NT2/D1 (cell line): ENCODE measurements at regions not wholly inside any gene's neighbourhood (a gene's known extent, or its start where the extent isn't known, plus 50 kb on each side); places are given as distances from the start of the nearest gene placed in this dataset.

Source experiments
- DNase-seq: peaks from one replicate; pipeline ENCODE4 v3.0.0-alpha.2; 2011; ENCODE audit warnings: low read depth, low spot score
- H3K27me3 ChIP-seq: 2 replicates; pipeline ENCODE4 v1.6.0; 2011; ENCODE audit warnings: mild to moderate bottlenecking; ENCODE audit not compliant: insufficient read length, insufficient read depth
- H3K36me3 ChIP-seq: 2 replicates; pipeline ENCODE4 v1.6.1; 2011; ENCODE audit warnings: mild to moderate bottlenecking, low read length, mixed read lengths; ENCODE audit not compliant: insufficient read depth, insufficient read length
- H3K4me1 ChIP-seq: 2 replicates; pipeline ENCODE4 v1.5.1; 2011; ENCODE audit not compliant: insufficient read depth, insufficient read length
- H3K4me3 ChIP-seq: 2 replicates; pipeline ENCODE4 v1.5.1; 2011; ENCODE audit warnings: low read depth; ENCODE audit not compliant: insufficient read length
- H3K9ac ChIP-seq: 2 replicates; pipeline ENCODE4 v1.6.0; 2011; ENCODE audit warnings: low read depth; ENCODE audit not compliant: insufficient read length
- H3K9me3 ChIP-seq: 2 replicates; pipeline ENCODE4 v1.5.1; 2011; ENCODE audit warnings: mild to moderate bottlenecking, low read length; ENCODE audit not compliant: insufficient read depth
- SUZ12 ChIP-seq: IDR thresholded peaks from 2 replicates; pipeline ENCODE4 v1.6.1; 2011; ENCODE audit not compliant: insufficient read length, insufficient read depth; ENCODE audit errors: extremely low read depth
- YY1 ChIP-seq: IDR thresholded peaks from 2 replicates; pipeline ENCODE4 v1.6.1; 2011; ENCODE audit not compliant: insufficient read length, insufficient read depth
- ZNF274 ChIP-seq: IDR thresholded peaks from 2 replicates; pipeline ENCODE4 v1.6.1; 2011; ENCODE audit warnings: mild to moderate bottlenecking, low read depth, low read length

GRCh38 chr7:113402482-113402881, 284.1 kb upstream of the SMIM30 start:
- no peak for TF ChIP-seq YY1
- TF ChIP-seq ZNF274 = no peak
- no peak for TF ChIP-seq SUZ12
- H3K4me3 ChIP-seq = no peak overlapping the region

GRCh38 chr7:113402005-113402404, 283.7 kb upstream of the SMIM30 start:
- H3K4me1 ChIP-seq = no peaks in the 10 kb centered on the region
- no peak for DNase-seq
- H3K36me3 ChIP-seq = no peaks in the 10 kb centered on the region
- TF ChIP-seq SUZ12 = no peak
- no peak for TF ChIP-seq YY1
- TF ChIP-seq ZNF274 = no peak
- no peak overlapping the region for H3K4me3 ChIP-seq
- no peaks in the 10 kb centered on the region for H3K27me3 ChIP-seq
- no peak overlapping the region for H3K9ac ChIP-seq
- no peaks in the 10 kb centered on the region for H3K9me3 ChIP-seq

More at GRCh38 chr7:113402482-113402881, 284.1 kb upstream of the SMIM30 start:
- DNase-seq = no peak
- no peaks in the 10 kb centered on the region for H3K36me3 ChIP-seq
- no peaks in the 10 kb centered on the region for H3K27me3 ChIP-seq
- no peaks in the 10 kb centered on the region for H3K4me1 ChIP-seq
- no peaks in the 10 kb centered on the region for H3K9me3 ChIP-seq
- no peak overlapping the region for H3K9ac ChIP-seq

- Histone ChIP-seq H3K27me3 (no peaks in the 10 kb centered on the region), H3K36me3 (no peaks in the 10 kb centered on the region), H3K4me3 (no peak overlapping the region), H3K9ac (no peak overlapping the region), H3K4me1 (no peaks in the 10 kb centered on the region), H3K9me3 (no peaks in the 10 kb centered on the region; the same call in 1 of the 2 replicates)
- no peak for TF ChIP-seq YY1
- no peak for TF ChIP-seq ZNF274
- TF ChIP-seq SUZ12 = no peak
- DNase-seq = peak; percentile 13
Measured at GRCh38 chr7:113394856-113395255, 276.5 kb upstream of the SMIM30 start.

- no peak for DNase-seq
Measured at GRCh38 chr7:113392841-113393540, 274.6 kb upstream of the SMIM30 start.

GRCh38 chr7:113392421-113392820, 274.1 kb upstream of the SMIM30 start:
- Histone ChIP-seq H3K9ac (no peak overlapping the region), H3K9me3 (no peaks in the 10 kb centered on the region; the same call in 1 of the 2 replicates), H3K27me3 (no peaks in the 10 kb centered on the region), H3K4me3 (no peak overlapping the region), H3K36me3 (no peaks in the 10 kb centered on the region), H3K4me1 (no peaks in the 10 kb centered on the region)
- DNase-seq = no peak
- TF ChIP-seq YY1 (no peak), SUZ12 (no peak), ZNF274 (no peak)

More at GRCh38 chr7:113392841-113393540, 274.6 kb upstream of the SMIM30 start:
- no peaks in the 10 kb centered on the region for H3K4me1 ChIP-seq
- no peak for TF ChIP-seq SUZ12
- no peak for TF ChIP-seq ZNF274
- no peak for TF ChIP-seq YY1
- no peak overlapping the region for H3K9ac ChIP-seq
- H3K4me3 ChIP-seq = no peak overlapping the region
- H3K36me3 ChIP-seq = no peaks in the 10 kb centered on the region
- H3K27me3 ChIP-seq = no peaks in the 10 kb centered on the region
- no peaks in the 10 kb centered on the region; the same call in 1 of the 2 replicates for H3K9me3 ChIP-seq

- no peak overlapping the region for H3K9ac ChIP-seq
- H3K36me3 ChIP-seq = no peaks in the 10 kb centered on the region
- H3K9me3 ChIP-seq = no peaks in the 10 kb centered on the region; the same call in 1 of the 2 replicates
- H3K4me1 ChIP-seq = no peaks in the 10 kb centered on the region
- no peak for DNase-seq
- no peak overlapping the region for H3K4me3 ChIP-seq
- no peaks in the 10 kb centered on the region for H3K27me3 ChIP-seq
- no peak for TF ChIP-seq SUZ12
- TF ChIP-seq ZNF274 = no peak
- no peak for TF ChIP-seq YY1
Measured at GRCh38 chr7:113389112-113389646, 270.8 kb upstream of the SMIM30 start.

GRCh38 chr7:113383638-113384037, 265.3 kb upstream of the SMIM30 start:
- Histone ChIP-seq H3K4me3 (no peak overlapping the region), H3K9me3 (no peaks in the 10 kb centered on the region), H3K27me3 (no peaks in the 10 kb centered on the region), H3K9ac (no peak overlapping the region), H3K36me3 (no peaks in the 10 kb centered on the region), H3K4me1 (no peaks in the 10 kb centered on the region)
- no peak for DNase-seq
- no peak for TF ChIP-seq SUZ12
- TF ChIP-seq ZNF274 = no peak
- TF ChIP-seq YY1 = no peak
